H1 (cell line): ENCODE measurements at regions not wholly inside any gene's neighbourhood (a gene's known extent, or its start where the extent isn't known, plus 50 kb on each side); places are given as distances from the start of the nearest gene placed in this dataset.

Experiments
- BACH1 ChIP-seq: IDR thresholded peaks from 2 replicates; pipeline ENCODE4 v1.6.1; 2012; ENCODE audit warnings: low read length, improper control_type of control experiment
- CHD7 ChIP-seq: fragments of 300-600 bp; sonication (generic); IDR thresholded peaks from 2 replicates; pipeline ENCODE4 v1.7.1; 2012; ENCODE audit warnings: low read length, moderate library complexity, mild to moderate bottlenecking, inconsistent platforms; ENCODE audit not compliant: insufficient replicate concordance
- EP300 ChIP-seq, 2 experiments: IDR thresholded peaks; 1 replicate in 1 of 2; 2 replicates in 1 of 2; pipeline ENCODE4 v1.6.1; 2011 to 2012; ENCODE audit warnings: low read depth in 2 of 2, low read length in 2 of 2, mild to moderate bottlenecking in 2 of 2, borderline replicate concordance in 1 of 2, inconsistent platforms in 1 of 2, moderate library complexity in 1 of 2
- GABPA ChIP-seq: IDR thresholded peaks from 2 replicates; pipeline ENCODE4 v1.6.1; 2011; ENCODE audit warnings: mild to moderate bottlenecking, low read length, moderate library complexity, borderline replicate concordance; ENCODE audit not compliant: insufficient read depth
- RBBP5 ChIP-seq: IDR thresholded peaks from 2 replicates; pipeline ENCODE4 v1.7.1; 2012; ENCODE audit warnings: low read depth, mild to moderate bottlenecking, inconsistent platforms, low read length, moderate library complexity, borderline replicate concordance
- TBP ChIP-seq: IDR thresholded peaks from 2 replicates; pipeline ENCODE4 v1.6.1; 2011; ENCODE audit warnings: low read depth, low read length, improper control_type of control experiment
- TF ChIP-seq, protein P1 (sequence below): IDR thresholded peaks from 2 replicates; pipeline ENCODE4 v1.6.1; 2012; ENCODE audit warnings: low read length, inconsistent platforms

GRCh38 chr2:160970052-160970965 lies 189.9 kb upstream of the TANK start (continued):
- TF ChIP-seq EP300 (IDR thresholded peaks at IDR 0.05; ENCODE audit: borderline replicate concordance in 1 of 2, low read depth in 2 of 2, low read length in 2 of 2): peak in 1 of 2 experiments; percentile 81; a peak in 1 of 3 replicates
- peak; percentile 82 for TF ChIP-seq CHD7
- peak; percentile 99 for TF ChIP-seq RBBP5
- TF ChIP-seq TBP: no peak
- TF ChIP-seq, protein P1, sequence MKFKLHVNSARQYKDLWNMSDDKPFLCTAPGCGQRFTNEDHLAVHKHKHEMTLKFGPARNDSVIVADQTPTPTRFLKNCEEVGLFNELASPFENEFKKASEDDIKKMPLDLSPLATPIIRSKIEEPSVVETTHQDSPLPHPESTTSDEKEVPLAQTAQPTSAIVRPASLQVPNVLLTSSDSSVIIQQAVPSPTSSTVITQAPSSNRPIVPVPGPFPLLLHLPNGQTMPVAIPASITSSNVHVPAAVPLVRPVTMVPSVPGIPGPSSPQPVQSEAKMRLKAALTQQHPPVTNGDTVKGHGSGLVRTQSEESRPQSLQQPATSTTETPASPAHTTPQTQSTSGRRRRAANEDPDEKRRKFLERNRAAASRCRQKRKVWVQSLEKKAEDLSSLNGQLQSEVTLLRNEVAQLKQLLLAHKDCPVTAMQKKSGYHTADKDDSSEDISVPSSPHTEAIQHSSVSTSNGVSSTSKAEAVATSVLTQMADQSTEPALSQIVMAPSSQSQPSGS: 0 out of 2 replicates have a peak, but pooled peaks have one; percentile 31
- no peak for TF ChIP-seq BACH1
- no peak for TF ChIP-seq GABPA
